ENCODE measurements at regions not wholly inside any gene's neighbourhood (a gene's known extent, or its start where the extent isn't known, plus 50 kb on each side); places are given as distances from the start of the nearest gene placed in this dataset.

DNA sequence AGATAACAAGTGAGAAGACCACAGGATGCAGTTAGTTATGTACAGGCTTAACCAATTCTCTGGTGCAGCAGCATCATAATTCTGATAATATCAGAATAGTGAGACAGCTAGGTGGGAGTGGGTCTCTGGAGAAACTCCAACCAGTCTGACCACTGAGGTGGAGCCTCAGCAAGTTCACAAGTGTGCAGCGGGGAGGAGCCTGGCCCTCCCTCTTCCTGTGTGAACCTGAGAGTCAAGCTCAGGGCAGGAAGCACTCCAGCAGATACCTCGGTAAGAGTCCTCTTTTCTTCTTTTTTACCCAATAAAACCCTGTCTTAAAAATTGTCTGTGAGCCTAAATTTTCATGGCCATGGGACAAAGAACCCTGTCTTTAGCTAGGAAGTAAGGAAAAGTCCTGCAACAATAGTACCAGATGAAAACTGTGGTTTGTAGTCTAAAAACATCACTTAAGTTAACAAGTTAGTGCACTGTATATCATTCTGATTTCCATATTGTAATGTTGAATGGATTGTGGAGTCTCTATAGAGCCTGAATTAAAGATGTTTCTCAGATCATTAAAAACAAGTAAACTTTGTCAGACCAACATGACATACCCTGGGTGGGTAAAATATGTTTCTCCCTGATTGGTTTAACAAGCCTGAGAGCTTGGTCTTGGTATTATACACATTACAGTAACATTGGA, 370.8 kb downstream of the TMEM182 start (continued):
- TF ChIP-seq, protein P1, sequence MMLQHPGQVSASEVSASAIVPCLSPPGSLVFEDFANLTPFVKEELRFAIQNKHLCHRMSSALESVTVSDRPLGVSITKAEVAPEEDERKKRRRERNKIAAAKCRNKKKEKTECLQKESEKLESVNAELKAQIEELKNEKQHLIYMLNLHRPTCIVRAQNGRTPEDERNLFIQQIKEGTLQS (IDR thresholded peaks at IDR 0.05): no peak
- TF ChIP-seq FOXA2 (IDR thresholded peaks at IDR 0.05) (no peak), HNF4A (conservative IDR thresholded peaks at IDR 0.05) (no peak), RAD21 (IDR thresholded peaks at IDR 0.05) (no peak), SP1 (IDR thresholded peaks at IDR 0.05) (no peak), GABPA (IDR thresholded peaks at IDR 0.05 in 1 of 2, conservative IDR thresholded peaks at IDR 0.05 in 1 of 2) (no peak), FOXA1 (IDR thresholded peaks at IDR 0.05) (no peak)
- TF ChIP-seq, protein P2, sequence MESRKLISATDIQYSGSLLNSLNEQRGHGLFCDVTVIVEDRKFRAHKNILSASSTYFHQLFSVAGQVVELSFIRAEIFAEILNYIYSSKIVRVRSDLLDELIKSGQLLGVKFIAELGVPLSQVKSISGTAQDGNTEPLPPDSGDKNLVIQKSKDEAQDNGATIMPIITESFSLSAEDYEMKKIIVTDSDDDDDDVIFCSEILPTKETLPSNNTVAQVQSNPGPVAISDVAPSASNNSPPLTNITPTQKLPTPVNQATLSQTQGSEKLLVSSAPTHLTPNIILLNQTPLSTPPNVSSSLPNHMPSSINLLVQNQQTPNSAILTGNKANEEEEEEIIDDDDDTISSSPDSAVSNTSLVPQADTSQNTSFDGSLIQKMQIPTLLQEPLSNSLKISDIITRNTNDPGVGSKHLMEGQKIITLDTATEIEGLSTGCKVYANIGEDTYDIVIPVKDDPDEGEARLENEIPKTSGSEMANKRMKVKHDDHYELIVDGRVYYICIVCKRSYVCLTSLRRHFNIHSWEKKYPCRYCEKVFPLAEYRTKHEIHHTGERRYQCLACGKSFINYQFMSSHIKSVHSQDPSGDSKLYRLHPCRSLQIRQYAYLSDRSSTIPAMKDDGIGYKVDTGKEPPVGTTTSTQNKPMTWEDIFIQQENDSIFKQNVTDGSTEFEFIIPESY (IDR thresholded peaks at IDR 0.05): no peak

DNA sequence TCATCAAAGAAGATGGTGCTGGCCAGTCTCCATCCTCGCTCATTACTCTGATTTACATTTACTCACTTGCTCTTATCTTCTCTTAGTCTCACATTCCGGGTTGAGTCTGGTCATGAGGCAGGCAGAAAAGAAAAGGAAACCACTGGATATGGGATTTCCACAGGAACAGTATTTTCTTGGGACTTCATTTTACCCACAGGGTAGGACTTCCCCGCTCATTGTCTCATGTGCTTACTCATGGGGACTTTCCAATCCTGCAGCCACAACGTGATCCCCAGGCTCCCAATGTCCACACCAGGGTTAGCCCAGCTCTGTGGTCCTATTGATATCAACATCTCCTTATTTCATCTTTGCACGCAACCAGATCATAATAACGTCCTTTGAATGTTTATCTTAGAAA, 373.8 kb downstream of the TMEM182 start:
- TF ChIP-seq, protein P3, sequence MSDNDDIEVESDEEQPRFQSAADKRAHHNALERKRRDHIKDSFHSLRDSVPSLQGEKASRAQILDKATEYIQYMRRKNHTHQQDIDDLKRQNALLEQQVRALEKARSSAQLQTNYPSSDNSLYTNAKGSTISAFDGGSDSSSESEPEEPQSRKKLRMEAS (IDR thresholded peaks at IDR 0.05): no peak
- TF ChIP-seq RXRA (IDR thresholded peaks at IDR 0.05): no peak
- TF ChIP-seq HNF4A (conservative IDR thresholded peaks at IDR 0.05): no peak
- Histone ChIP-seq H3K27me3 (ENCODE audit: control insufficient read depth in 4 of 4, insufficient read depth in 4 of 4, low read length in 3 of 4) (no peaks in the 10 kb centered on the region), H3K4me1 (ENCODE audit: control insufficient read depth in 4 of 4, insufficient read depth in 4 of 4, low read length in 3 of 4) (no peaks in the 10 kb centered on the region), H3K4me3 (ENCODE audit: low read depth in 1 of 3, low read length in 3 of 3) (no peak overlapping the region), H3K9ac (ENCODE audit: low read depth in 1 of 2, low read length in 2 of 2) (no peak overlapping the region), H3K9me3 (ENCODE audit: control insufficient read depth in 4 of 4, low read length in 3 of 4) (peaks cover 0 to 11% (median 4%) of the 10 kb centered on the region in 4 donors), H3K36me3 (ENCODE audit: control insufficient read depth in 4 of 4, insufficient read depth in 3 of 4, low read depth in 1 of 4, low read length in 3 of 4) (no peaks in the 10 kb centered on the region), H3K27ac (ENCODE audit: low read depth in 1 of 2, low read length in 2 of 2) (no peak overlapping the region)
- 72% methylated on average over 6 of the region's 6 CpGs for WGBS
- no peak for DNase-seq (ENCODE audit: low spot score)

- Histone ChIP-seq H3K9ac (ENCODE audit: low read depth in 1 of 2, low read length in 2 of 2) (no peak overlapping the region), H3K27me3 (ENCODE audit: control insufficient read depth in 4 of 4, insufficient read depth in 4 of 4, low read length in 3 of 4) (no peaks in the 10 kb centered on the region), H3K27ac (ENCODE audit: low read depth in 1 of 2, low read length in 2 of 2) (no peak overlapping the region), H3K36me3 (ENCODE audit: control insufficient read depth in 4 of 4, insufficient read depth in 3 of 4, low read depth in 1 of 4, low read length in 3 of 4) (no peaks in the 10 kb centered on the region), H3K4me3 (ENCODE audit: low read depth in 1 of 3, low read length in 3 of 3) (no peak overlapping the region), H3K4me1 (ENCODE audit: control insufficient read depth in 4 of 4, insufficient read depth in 4 of 4, low read length in 3 of 4) (no peaks in the 10 kb centered on the region), H3K9me3 (ENCODE audit: control insufficient read depth in 4 of 4, low read length in 3 of 4) (peaks cover 0 to 2% (median 0%) of the 10 kb centered on the region in 4 donors)
- TF ChIP-seq RAD21 (IDR thresholded peaks at IDR 0.05) (no peak), GABPA (IDR thresholded peaks at IDR 0.05 in 1 of 2, conservative IDR thresholded peaks at IDR 0.05 in 1 of 2) (no peak), HNF4G (IDR thresholded peaks at IDR 0.05) (no peak), YY1 (IDR thresholded peaks at IDR 0.05) (no peak), EGR1 (IDR thresholded peaks at IDR 0.05; ENCODE audit: low read depth in 2 of 2) (no peak), NR2F2 (IDR thresholded peaks at IDR 0.05) (no peak), TAF1 (conservative IDR thresholded peaks at IDR 0.05) (no peak), SP1 (IDR thresholded peaks at IDR 0.05) (no peak), FOXA2 (IDR thresholded peaks at IDR 0.05) (no peak), RXRA (IDR thresholded peaks at IDR 0.05) (no peak), HNF4A (conservative IDR thresholded peaks at IDR 0.05) (no peak)
- TF ChIP-seq, protein P4, sequence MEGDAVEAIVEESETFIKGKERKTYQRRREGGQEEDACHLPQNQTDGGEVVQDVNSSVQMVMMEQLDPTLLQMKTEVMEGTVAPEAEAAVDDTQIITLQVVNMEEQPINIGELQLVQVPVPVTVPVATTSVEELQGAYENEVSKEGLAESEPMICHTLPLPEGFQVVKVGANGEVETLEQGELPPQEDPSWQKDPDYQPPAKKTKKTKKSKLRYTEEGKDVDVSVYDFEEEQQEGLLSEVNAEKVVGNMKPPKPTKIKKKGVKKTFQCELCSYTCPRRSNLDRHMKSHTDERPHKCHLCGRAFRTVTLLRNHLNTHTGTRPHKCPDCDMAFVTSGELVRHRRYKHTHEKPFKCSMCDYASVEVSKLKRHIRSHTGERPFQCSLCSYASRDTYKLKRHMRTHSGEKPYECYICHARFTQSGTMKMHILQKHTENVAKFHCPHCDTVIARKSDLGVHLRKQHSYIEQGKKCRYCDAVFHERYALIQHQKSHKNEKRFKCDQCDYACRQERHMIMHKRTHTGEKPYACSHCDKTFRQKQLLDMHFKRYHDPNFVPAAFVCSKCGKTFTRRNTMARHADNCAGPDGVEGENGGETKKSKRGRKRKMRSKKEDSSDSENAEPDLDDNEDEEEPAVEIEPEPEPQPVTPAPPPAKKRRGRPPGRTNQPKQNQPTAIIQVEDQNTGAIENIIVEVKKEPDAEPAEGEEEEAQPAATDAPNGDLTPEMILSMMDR (IDR thresholded peaks at IDR 0.05; ENCODE audit: low read depth, low read length, missing input control): no peak
- TF ChIP-seq, protein P5, sequence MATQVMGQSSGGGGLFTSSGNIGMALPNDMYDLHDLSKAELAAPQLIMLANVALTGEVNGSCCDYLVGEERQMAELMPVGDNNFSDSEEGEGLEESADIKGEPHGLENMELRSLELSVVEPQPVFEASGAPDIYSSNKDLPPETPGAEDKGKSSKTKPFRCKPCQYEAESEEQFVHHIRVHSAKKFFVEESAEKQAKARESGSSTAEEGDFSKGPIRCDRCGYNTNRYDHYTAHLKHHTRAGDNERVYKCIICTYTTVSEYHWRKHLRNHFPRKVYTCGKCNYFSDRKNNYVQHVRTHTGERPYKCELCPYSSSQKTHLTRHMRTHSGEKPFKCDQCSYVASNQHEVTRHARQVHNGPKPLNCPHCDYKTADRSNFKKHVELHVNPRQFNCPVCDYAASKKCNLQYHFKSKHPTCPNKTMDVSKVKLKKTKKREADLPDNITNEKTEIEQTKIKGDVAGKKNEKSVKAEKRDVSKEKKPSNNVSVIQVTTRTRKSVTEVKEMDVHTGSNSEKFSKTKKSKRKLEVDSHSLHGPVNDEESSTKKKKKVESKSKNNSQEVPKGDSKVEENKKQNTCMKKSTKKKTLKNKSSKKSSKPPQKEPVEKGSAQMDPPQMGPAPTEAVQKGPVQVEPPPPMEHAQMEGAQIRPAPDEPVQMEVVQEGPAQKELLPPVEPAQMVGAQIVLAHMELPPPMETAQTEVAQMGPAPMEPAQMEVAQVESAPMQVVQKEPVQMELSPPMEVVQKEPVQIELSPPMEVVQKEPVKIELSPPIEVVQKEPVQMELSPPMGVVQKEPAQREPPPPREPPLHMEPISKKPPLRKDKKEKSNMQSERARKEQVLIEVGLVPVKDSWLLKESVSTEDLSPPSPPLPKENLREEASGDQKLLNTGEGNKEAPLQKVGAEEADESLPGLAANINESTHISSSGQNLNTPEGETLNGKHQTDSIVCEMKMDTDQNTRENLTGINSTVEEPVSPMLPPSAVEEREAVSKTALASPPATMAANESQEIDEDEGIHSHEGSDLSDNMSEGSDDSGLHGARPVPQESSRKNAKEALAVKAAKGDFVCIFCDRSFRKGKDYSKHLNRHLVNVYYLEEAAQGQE (IDR thresholded peaks at IDR 0.05): no peak
- TF ChIP-seq, protein P3 (IDR thresholded peaks at IDR 0.05): no peak
- TF ChIP-seq, protein P1 (IDR thresholded peaks at IDR 0.05): no peak
- TF ChIP-seq, protein P2 (IDR thresholded peaks at IDR 0.05): no peak
- 79% methylated on average over 5 of the region's 5 CpGs for WGBS
- DNase-seq (ENCODE audit: low spot score): no peak
These were observed 376.5 kb downstream of the TMEM182 start for GRCh38 chr2:103138123-103138901.
